ENCODE measurements at regions not wholly inside any gene's neighbourhood (a gene's known extent, or its start where the extent isn't known, plus 50 kb on each side); places are given as distances from the start of the nearest gene placed in this dataset.

GRCh38 chr13:85247780-85248179, 551.4 kb downstream of the SLITRK6 start:
- no peak for FAIRE-seq
- TF ChIP-seq, protein P1, sequence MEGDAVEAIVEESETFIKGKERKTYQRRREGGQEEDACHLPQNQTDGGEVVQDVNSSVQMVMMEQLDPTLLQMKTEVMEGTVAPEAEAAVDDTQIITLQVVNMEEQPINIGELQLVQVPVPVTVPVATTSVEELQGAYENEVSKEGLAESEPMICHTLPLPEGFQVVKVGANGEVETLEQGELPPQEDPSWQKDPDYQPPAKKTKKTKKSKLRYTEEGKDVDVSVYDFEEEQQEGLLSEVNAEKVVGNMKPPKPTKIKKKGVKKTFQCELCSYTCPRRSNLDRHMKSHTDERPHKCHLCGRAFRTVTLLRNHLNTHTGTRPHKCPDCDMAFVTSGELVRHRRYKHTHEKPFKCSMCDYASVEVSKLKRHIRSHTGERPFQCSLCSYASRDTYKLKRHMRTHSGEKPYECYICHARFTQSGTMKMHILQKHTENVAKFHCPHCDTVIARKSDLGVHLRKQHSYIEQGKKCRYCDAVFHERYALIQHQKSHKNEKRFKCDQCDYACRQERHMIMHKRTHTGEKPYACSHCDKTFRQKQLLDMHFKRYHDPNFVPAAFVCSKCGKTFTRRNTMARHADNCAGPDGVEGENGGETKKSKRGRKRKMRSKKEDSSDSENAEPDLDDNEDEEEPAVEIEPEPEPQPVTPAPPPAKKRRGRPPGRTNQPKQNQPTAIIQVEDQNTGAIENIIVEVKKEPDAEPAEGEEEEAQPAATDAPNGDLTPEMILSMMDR (IDR thresholded peaks at IDR 0.05; ENCODE audit: insufficient read depth, missing control alignments): no peak

GRCh38 chr13:85243831-85244230, 555.4 kb downstream of the SLITRK6 start:
- FAIRE-seq: no peak
- no peak for DNase-seq (ENCODE audit: insufficient read length, low spot score)
- TF ChIP-seq, protein P1 (IDR thresholded peaks at IDR 0.05; ENCODE audit: insufficient read depth, missing control alignments): no peak

More at GRCh38 chr13:85247780-85248179, 551.4 kb downstream of the SLITRK6 start:
- no peak for DNase-seq (ENCODE audit: insufficient read length, low spot score)

DNA sequence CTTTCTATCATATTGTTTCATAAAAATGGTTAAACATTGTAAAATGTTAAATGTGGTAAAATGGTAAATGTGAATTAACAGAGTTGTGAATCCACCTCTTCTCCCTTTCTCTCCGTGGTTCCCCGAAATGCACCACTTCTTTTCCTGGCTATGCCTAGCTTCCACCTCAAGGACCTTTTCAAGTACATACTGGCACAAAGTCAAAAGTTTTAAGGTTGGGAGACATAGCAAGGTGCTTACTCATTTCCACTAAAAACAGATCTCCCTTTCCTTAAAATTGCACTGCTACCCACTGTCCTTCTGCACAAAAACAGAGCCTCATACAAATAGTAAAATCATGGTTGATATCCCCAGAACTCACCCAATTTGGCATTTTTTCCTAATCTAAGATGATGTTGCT, 558.2 kb downstream of the SLITRK6 start:
- no peak for DNase-seq (ENCODE audit: insufficient read length, low spot score)
- TF ChIP-seq, protein P1 (IDR thresholded peaks at IDR 0.05; ENCODE audit: insufficient read depth, missing control alignments): no peak
- FAIRE-seq: no peak

- TF ChIP-seq, protein P1 (IDR thresholded peaks at IDR 0.05; ENCODE audit: insufficient read depth, missing control alignments): no peak
- DNase-seq (ENCODE audit: insufficient read length, low spot score) (no peak), FAIRE-seq (no peak)
These were observed 562.8 kb downstream of the SLITRK6 start for GRCh38 chr13:85236413-85236812.

GRCh38 chr13:85230691-85231093, 568.5 kb downstream of the SLITRK6 start:
- FAIRE-seq: no peak
- TF ChIP-seq, protein P1 (IDR thresholded peaks at IDR 0.05; ENCODE audit: insufficient read depth, missing control alignments): no peak
- DNase-seq (ENCODE audit: insufficient read length, low spot score): no peak

DNA sequence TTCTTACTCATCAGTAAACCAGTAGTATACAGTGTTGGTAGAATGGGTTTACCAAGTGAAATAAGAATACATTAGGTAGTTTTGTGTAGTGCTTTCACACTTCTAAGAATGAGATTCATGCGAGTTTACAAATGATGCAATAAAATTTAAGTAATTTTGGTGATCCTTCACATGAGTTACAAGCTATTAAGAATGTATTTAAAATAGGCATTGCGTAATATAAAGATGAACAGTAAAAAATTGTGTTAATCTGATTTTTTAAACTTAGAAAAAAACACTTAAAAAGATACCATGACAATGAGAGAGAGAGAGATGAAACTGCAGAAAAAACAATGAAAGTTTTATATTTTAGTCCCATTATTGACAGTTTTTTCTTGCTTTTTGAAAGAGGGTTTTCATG, 570.5 kb downstream of the SLITRK6 start:
- DNase-seq (ENCODE audit: insufficient read length, low spot score) (no peak), FAIRE-seq (no peak)
- TF ChIP-seq, protein P1 (IDR thresholded peaks at IDR 0.05; ENCODE audit: insufficient read depth, missing control alignments): no peak

GRCh38 chr13:85223883-85224656, 575.1 kb downstream of the SLITRK6 start:
- FAIRE-seq (no peak), DNase-seq (ENCODE audit: insufficient read length, low spot score) (no peak)
- TF ChIP-seq, protein P1 (IDR thresholded peaks at IDR 0.05; ENCODE audit: insufficient read depth, missing control alignments): no peak
